ENCODE measurements at regions not wholly inside any gene's neighbourhood (a gene's known extent, or its start where the extent isn't known, plus 50 kb on each side); places are given as distances from the start of the nearest gene placed in this dataset.

- DNase-seq (ENCODE audit: extremely low spot score), result peak; percentile 31
- CTCF ChIA-PET, result interaction anchor here (0.6 to 1.5 kb wide), 8 partner anchors 12 to 1906 kb away, joined by 3 to 16 read pairs (median 5); no protein-coding TSS in a partner anchor
- POLR2A ChIA-PET, result interaction anchor here (0.9 kb wide), 1 partner anchor 10 kb away, joined by 3 read pairs; no protein-coding TSS in a partner anchor
- TF ChIP-seq PKNOX1 (IDR thresholded peaks at IDR 0.05) (peak; percentile 35; the same call in 1 of the 2 replicates), ARNT (IDR thresholded peaks at IDR 0.05) (no peak)
Measured at GRCh38 chr2:222038067-222038802, 260.6 kb downstream of the PAX3 start.

DNA sequence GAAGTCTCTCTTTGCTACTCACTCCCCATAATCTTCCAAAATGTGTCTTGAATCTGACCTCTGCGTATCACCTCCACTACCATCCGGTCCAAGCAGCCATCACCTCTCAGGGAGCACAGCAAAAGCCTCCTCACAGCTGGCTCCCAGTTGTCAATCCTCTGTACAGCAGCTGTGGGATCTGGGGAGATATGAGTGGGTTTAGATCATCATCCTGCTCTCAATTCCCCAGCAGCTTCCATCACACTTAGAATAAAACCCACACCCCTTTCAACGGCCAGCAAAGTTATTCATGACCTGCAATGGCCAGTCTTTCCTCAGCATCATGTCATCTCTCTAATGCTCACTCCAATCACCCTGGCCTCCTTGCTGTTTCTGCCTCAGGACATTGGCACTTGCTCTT, 261.6 kb downstream of the PAX3 start:
- TF ChIP-seq BHLHE40 (IDR thresholded peaks at IDR 0.05; ENCODE audit: borderline replicate concordance) (no peak), LEF1 (IDR thresholded peaks at IDR 0.05; ENCODE audit: borderline replicate concordance) (no peak), CTBP1 (IDR thresholded peaks at IDR 0.05; ENCODE audit: borderline replicate concordance) (no peak), TARDBP (IDR thresholded peaks at IDR 0.05) (no peak)
- ChIA-PET CTCF (no interaction called here), POLR2A (no interaction called here)
- no peak for DNase-seq (ENCODE audit: extremely low spot score)

- ChIA-PET POLR2A (no interaction called here), CTCF (interaction anchor here (1.8 kb wide), 1 partner anchor 9 kb away, joined by 9 read pairs; no protein-coding TSS in a partner anchor)
- TF ChIP-seq ZNF384 (IDR thresholded peaks at IDR 0.05) (no peak), ARNT (IDR thresholded peaks at IDR 0.05) (no peak), PKNOX1 (IDR thresholded peaks at IDR 0.05) (no peak), CTBP1 (IDR thresholded peaks at IDR 0.05; ENCODE audit: borderline replicate concordance) (no peak)
- DNase-seq (ENCODE audit: extremely low spot score), result no peak
Measured at GRCh38 chr2:222034058-222034457, 264.7 kb downstream of the PAX3 start.

GRCh38 chr2:222033541-222033940, 265.3 kb downstream of the PAX3 start:
- TF ChIP-seq CTBP1 (IDR thresholded peaks at IDR 0.05; ENCODE audit: borderline replicate concordance) (no peak), TARDBP (IDR thresholded peaks at IDR 0.05) (no peak), BHLHE40 (IDR thresholded peaks at IDR 0.05; ENCODE audit: borderline replicate concordance) (no peak), SUZ12 (IDR thresholded peaks at IDR 0.05) (no peak), L3MBTL2 (conservative IDR thresholded peaks at IDR 0.05) (no peak), FOXK2 (IDR thresholded peaks at IDR 0.05) (no peak), HDGF (IDR thresholded peaks at IDR 0.05; ENCODE audit: borderline replicate concordance) (no peak), ZNF384 (IDR thresholded peaks at IDR 0.05) (no peak), FOXM1 (IDR thresholded peaks at IDR 0.05; ENCODE audit: borderline replicate concordance) (no peak), ELF4 (IDR thresholded peaks at IDR 0.05) (no peak), NFRKB (IDR thresholded peaks at IDR 0.05) (no peak), PKNOX1 (IDR thresholded peaks at IDR 0.05) (no peak)
- DNase-seq (ENCODE audit: extremely low spot score), result no peak
- POLR2A ChIA-PET, result no interaction called here
- CTCF ChIA-PET, result no interaction called here

DNA sequence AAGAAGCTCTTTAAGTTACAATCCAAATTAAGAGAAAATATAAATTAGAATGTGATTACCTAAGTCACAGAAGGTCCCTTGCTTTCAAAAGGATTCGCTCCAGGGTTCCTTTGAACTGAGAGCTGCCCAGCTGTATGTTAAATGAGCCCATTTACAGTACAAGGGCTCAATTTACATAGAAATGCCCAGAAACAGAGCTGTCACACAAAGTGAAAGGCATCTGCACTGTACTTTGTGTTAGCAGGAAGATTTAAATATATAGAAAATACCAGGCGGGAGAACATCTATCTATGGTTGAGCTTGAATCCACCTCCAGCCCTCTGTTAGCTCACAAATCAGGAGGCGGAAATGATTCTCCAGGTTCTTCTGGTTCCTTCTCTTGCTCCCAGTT, 272.9 kb downstream of the PAX3 start:
- DNase-seq (ENCODE audit: extremely low spot score), result no peak
- CTCF ChIA-PET, result interaction anchor here (0.5 to 3.1 kb wide), 6 partner anchors 12 to 657 kb away, joined by 3 to 16 read pairs (median 5); no protein-coding TSS in a partner anchor
- TF ChIP-seq BHLHE40 (IDR thresholded peaks at IDR 0.05; ENCODE audit: borderline replicate concordance) (no peak), FOXM1 (IDR thresholded peaks at IDR 0.05; ENCODE audit: borderline replicate concordance) (no peak), ELF4 (IDR thresholded peaks at IDR 0.05) (no peak), FOXK2 (IDR thresholded peaks at IDR 0.05) (no peak), SP1 (IDR thresholded peaks at IDR 0.05) (no peak), ZNF384 (IDR thresholded peaks at IDR 0.05) (no peak), NFRKB (IDR thresholded peaks at IDR 0.05) (no peak), LEF1 (IDR thresholded peaks at IDR 0.05; ENCODE audit: borderline replicate concordance) (no peak), ARNT (IDR thresholded peaks at IDR 0.05) (no peak), FOXA1 (IDR thresholded peaks at IDR 0.05) (no peak)
- POLR2A ChIA-PET, result interaction anchor here (0.7 kb wide), 1 partner anchor 469 kb away, joined by 3 read pairs; no protein-coding TSS in a partner anchor

GRCh38 chr2:222024932-222025880, 273.6 kb downstream of the PAX3 start:
- CTCF ChIA-PET, result interaction anchor here (0.5 to 3.1 kb wide), 19 partner anchors 10 to 895 kb away, joined by 3 to 16 read pairs (median 4); no protein-coding TSS in a partner anchor
- POLR2A ChIA-PET, result no interaction called here
- peak; percentile 43 for DNase-seq (ENCODE audit: extremely low spot score)
- no peak for TF ChIP-seq FOXM1 (IDR thresholded peaks at IDR 0.05; ENCODE audit: borderline replicate concordance)
- no peak for TF ChIP-seq HDGF (IDR thresholded peaks at IDR 0.05; ENCODE audit: borderline replicate concordance)
- no peak for TF ChIP-seq LEF1 (IDR thresholded peaks at IDR 0.05; ENCODE audit: borderline replicate concordance)
- no peak for TF ChIP-seq FOXK2 (IDR thresholded peaks at IDR 0.05)
- no peak for TF ChIP-seq ARNT (IDR thresholded peaks at IDR 0.05)
- TF ChIP-seq TARDBP (IDR thresholded peaks at IDR 0.05), result no peak
- TF ChIP-seq L3MBTL2 (conservative IDR thresholded peaks at IDR 0.05), result no peak
- no peak for TF ChIP-seq NFRKB (IDR thresholded peaks at IDR 0.05)
- no peak for TF ChIP-seq FOXA1 (IDR thresholded peaks at IDR 0.05)
- no peak for TF ChIP-seq CTBP1 (IDR thresholded peaks at IDR 0.05; ENCODE audit: borderline replicate concordance)
- no peak for TF ChIP-seq ELF4 (IDR thresholded peaks at IDR 0.05)
- no peak for TF ChIP-seq BHLHE40 (IDR thresholded peaks at IDR 0.05; ENCODE audit: borderline replicate concordance)
- no peak for TF ChIP-seq PKNOX1 (IDR thresholded peaks at IDR 0.05)
- no peak for TF ChIP-seq SUZ12 (IDR thresholded peaks at IDR 0.05)
- TF ChIP-seq SP1 (IDR thresholded peaks at IDR 0.05), result no peak
- TF ChIP-seq ZNF384 (IDR thresholded peaks at IDR 0.05), result no peak
